CD4-positive, alpha-beta T cell treated with Interferon gamma for 1 hour (primary cell): ENCODE measurements at regions not wholly inside any gene's neighbourhood (a gene's known extent, or its start where the extent isn't known, plus 50 kb on each side); places are given as distances from the start of the nearest gene placed in this dataset.

Source experiments
- DNase-seq: peaks from one replicate; pipeline ENCODE4 v3.0.0-alpha.2; 2020

DNA sequence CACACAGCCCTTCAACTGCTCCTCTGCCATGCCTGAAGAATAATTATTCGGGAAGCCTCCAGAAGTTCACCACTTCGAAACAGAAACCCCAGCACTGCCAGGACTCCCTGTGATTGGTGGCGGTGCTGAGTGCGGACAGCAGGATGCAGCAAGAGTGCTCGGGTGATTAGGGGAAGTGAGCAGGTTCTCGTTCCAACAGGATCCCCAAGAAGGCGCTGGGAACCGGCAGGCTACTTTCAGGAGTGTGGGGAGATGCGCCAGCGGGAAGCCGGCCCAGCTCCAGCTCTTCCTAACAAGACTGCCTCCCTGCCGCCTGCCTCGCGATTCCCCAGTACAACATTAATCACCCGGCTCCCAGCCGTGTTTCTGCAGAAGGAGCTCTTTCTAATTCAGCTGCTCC lies 630.2 kb downstream of the BRD1 start:
- no peak for DNase-seq

DNA sequence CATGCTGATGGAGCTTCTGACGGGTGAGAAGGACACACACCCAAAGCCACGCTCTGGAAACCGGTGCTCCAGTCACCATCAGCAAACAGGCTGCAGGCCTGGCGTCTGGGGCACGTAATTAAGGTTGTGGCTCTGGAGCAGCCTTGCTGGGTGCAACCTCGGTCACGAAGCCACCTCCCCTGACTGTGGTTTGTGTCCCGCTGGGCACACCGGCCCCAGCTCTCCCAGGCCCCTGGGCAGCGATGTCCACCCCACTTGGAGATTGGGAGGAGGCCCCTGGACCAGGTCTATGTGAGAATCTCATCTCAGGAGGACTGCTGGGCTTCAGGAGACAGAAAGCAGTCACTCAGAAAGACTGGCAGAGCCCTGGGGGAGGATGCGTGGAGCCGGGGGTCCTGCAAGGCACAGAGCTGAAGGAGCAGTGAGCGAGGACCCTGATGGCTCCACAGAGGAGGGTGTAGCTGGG lies 631.6 kb downstream of the BRD1 start:
- DNase-seq = no peak

GRCh38 chr22:49195636-49196035 lies 632.0 kb downstream of the BRD1 start:
- no peak for DNase-seq

DNA sequence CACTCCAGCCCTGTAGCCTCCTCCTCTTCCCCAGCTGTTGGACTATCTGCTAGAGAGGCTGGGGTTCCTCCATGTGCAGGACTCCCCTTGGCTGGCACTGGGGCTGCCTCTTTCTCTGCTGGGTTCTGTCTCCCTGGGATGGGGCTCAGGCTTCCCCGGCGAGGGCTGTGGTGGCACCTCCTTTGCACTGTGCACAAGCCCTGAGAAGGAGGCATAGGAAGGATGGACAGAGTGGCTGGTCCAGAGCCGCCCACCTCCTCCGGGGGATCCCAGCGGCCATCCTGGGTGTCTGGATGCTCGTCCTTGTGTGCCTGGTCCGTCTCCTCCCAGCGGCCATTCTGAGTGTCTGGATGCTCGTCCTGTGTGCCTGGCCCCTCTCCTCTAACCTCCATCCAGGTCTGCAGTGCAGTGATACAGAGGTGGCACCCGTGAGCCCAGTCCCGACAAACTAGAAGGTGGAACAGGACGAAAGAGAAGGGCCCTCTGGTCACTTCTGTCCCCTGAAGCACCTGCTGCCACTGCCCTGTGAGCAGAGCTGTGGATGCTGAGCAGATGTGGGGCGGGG lies 633.7 kb downstream of the BRD1 start:
- DNase-seq = no peak

DNA sequence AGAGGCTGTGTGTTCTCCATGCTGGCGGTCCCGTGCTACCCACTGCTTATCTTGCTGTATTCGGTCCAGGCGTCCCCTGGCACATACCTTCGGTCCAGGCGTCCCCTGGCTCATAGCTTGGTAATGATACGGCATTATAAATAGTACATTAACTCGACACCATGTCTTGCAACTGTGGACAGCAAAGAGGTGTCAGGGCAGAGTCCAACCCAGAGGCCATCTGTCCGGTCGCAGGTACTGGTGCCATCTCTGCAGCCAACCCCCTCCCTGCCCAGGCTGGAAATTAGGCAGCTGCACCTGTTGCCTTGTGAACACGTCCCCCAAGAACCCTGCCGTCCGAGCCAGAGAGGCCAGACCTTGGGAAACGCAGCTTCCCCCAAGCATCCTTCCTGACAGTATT lies 634.3 kb downstream of the BRD1 start:
- no peak for DNase-seq

GRCh38 chr22:49192857-49193250 lies 634.8 kb downstream of the BRD1 start:
- no peak for DNase-seq

GRCh38 chr22:49192180-49192856 lies 635.4 kb downstream of the BRD1 start:
- no peak for DNase-seq

DNA sequence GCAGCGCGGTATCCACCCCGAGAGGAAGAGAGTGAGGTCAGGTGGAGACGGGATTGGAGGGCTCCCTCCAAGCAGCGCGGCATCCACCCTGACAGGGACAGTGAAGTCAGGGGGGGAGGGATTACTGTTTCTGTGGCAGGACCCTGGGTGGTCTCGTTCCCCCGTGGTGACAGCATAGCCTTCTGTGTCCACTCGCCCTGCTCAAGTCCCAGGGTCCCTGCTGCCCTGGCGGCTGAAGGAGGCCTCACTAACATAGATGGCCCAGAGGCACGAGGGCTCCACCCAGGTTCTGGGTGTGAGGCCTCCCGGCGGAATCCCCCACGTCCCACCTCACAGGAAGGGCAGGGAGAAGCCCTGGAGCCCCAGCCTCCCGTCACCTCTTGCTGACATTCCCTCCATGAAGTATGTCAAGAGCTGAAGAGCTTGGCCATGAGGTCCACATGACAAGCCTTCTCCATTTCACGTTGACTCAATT lies 636.1 kb downstream of the BRD1 start:
- no peak for DNase-seq

GRCh38 chr22:49190816-49191505 lies 636.7 kb downstream of the BRD1 start:
- no peak for DNase-seq

GRCh38 chr22:49189871-49190270 lies 637.8 kb downstream of the BRD1 start:
- DNase-seq = no peak

DNA sequence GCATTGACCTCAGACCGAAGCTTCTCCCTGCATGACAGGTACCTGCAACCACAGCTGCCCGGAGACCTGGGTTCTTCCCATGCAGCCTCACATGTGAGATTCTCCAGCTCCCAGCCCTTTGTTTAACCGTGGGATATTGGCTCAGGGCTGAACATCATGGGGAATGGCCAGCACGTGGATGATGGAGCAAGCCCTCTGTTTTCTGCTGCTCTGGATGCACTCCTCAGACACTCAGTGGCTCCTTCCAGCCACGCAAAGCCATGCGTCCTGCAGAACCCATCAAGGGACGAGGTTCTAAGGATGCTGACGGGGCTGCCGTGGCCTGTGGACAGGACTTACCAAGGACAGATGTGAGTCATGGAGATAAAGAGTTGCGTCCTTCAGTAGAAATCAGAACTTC lies 639.1 kb downstream of the BRD1 start:
- no peak for DNase-seq

DNA sequence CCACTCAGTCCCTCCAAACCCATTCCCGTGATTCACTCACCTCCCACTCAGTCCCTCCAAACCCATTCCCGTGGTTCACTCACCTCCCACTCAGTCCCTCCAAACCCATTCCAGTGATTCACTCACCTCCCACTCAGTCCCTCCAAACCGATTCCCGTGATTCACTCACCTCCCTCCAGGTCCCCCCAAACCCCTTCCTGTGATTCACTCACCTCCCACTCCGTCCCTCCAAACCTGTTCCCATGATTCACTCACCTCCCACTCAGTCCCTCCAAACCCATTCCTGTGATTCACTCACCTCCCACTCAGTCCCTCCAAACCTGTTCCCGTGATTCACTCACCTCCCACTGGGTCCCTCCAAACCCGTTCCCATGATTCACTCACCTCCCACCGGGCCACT lies 639.6 kb downstream of the BRD1 start:
- DNase-seq = no peak

DNA sequence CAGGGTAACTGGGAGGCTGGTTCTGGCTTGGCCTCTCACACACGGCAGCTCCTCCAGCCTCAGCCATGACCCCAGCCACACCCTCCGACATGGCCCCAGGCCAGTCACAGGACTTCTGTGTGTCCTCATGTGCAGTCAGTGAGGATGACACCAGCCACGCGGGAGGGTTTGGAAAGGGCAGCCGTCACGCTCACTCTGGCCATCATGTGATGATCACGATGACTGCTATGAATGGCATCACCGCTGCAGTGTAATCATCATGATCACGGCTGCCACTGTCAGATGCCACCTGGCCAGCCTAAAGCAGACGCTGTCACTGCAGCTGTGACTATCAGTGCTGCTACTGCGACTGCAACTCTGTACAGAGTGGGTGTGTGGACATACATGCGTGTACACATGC lies 640.9 kb downstream of the BRD1 start:
- no peak for DNase-seq

DNA sequence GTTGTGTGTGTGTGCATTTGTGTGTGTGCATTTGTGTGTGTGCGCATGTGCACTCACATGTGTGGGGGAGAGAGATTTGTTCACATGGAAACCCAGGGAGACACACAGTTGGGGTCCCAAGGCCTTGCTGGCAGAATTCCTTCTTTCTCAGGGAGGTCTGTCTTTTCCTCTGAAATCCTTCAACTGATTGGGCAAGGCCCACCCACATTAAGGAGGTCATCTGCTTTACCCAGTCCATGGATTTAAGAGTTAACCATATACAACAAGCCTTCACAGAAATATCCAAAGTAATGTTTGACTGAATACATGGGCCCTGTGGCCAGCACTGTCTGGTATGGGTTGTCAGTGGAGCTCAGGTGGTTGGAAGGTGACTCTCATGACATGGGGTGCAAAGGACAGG lies 641.4 kb downstream of the BRD1 start:
- DNase-seq = no peak

DNA sequence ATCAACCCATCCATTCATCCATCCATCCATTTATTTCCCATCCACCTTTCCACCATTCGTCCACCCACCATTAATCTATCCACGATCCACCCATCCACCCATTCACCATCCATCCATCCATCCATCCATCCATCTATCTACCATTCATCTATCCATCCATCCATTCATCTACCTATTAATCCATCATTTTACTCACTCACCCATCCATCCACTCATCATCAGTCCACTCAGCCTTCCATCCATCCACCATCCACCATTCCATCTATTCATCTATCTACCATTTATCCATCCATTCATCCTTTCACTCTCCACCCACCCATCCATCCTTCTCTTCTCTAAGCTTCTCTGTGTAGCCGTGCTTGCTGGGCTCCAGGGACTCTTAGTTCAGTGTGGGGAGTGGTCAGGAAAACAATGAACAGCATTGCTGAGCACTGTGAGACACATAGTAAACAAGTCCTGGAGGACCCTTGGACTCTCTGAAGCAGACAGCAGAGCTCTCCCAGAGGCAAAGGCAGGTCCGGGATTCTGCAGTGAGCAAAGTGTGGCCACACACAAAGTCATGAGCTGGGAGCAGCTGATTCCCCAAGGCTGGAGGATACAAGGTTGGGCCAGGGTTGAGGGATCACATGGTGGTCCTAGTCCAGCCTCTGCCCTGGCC lies 642.2 kb downstream of the BRD1 start:
- no peak for DNase-seq

GRCh38 chr22:49184736-49185135 lies 642.9 kb downstream of the BRD1 start:
- DNase-seq = no peak

DNA sequence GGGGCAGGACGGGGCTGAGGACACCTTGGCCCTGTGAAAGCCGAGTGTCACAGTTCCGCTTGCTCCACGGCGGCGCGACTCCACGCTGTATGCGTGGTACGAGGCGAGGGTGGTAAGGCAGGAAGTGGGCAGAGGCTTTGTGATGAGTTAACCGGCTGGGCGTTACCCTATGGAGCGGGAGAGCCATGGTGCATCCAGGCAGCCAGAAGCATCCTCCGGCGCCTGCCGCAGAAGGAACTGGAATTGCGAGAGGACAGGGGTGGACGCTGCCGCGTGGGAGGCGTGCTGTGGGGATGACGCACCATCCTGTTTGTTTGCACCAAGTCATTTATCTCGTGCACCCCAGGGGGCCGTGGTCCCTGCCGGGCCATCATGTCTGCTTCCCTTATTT lies 643.9 kb downstream of the BRD1 start:
- no peak for DNase-seq

GRCh38 chr22:49183208-49183825 lies 644.4 kb downstream of the BRD1 start:
- DNase-seq = no peak

GRCh38 chr22:49182416-49182815 lies 645.3 kb downstream of the BRD1 start:
- no peak for DNase-seq

DNA sequence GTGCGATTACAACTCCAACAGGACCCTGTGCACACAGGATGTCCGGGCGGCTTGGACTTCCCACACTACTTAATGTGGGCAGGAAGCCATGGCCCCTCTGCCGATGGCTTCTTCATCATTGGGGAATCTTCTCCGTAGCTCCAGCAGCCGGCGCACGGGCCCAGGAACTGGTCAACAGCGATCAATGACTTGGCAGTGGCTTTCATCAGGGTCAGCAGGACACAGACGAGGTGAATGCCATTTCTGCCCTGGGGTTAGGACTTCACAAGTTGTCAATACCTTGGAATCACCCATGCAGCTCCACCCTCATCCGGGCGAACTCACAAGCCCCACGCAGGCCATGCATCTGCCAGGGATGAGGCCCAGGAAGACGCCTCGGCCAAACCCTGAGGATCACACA lies 645.7 kb downstream of the BRD1 start:
- DNase-seq = no peak

DNA sequence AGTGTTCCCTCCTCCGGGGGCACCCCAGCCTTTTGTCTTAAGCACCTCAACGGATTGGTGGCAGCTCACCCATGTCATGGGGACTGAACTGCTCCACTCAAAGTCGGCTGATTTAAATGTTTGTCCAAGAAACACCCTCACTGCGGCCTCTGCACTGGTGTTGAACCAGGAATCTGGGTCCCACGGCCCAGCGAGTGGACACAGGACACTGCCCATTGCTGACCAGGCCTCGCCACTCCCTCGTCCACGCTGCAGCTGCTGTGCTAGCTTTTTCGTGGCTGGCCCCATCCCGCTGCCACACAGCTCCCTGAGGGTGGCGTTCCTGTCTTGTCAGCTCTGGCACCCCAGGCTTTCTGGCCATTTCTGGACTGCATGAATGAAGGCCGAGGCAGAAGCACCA lies 646.2 kb downstream of the BRD1 start:
- no peak for DNase-seq

GRCh38 chr22:49180683-49181024 lies 647.0 kb downstream of the BRD1 start:
- DNase-seq = no peak

DNA sequence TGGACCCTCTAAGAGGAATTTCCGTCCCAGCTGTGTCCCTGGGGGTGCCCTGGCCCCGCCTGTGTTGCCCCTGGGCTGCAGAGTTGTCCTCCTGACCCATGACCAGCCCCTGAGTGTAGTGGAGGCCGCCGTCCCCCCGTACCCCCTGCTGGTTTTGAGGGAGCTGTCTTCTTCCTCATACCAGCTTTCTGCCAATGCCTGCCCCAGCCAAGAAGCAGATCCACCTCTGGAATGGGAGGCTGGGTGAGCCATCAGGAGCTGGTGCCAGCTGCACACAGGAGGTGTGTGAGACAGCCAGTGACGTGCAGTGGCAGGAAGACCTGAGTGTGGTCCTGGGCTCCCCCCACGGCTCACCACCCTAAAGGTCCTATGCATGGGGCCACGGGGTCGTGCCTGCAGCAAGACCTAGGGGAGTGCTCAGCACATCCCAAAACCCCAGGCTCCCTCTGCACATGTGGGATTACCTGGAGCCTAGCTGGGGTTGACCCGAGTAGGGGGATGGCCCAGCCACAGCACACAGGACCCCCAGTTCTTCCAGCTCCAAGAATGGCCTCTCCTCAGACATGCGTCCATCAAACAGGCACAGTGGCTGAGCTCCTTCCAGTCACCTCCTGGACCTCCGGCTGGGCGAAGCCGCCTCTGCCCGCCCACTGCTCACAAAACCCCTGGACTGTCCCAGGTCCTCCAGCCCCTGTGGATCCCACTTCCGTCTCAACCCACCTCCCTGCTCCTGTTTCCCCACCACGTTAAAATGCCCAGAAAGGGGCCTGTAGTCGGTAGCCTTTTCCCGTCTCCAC lies 647.6 kb downstream of the BRD1 start:
- DNase-seq = no peak
